Heart left ventricle (tissue), 16 donors: ENCODE measurements at regions not wholly inside any gene's neighbourhood (a gene's known extent, or its start where the extent isn't known, plus 50 kb on each side); places are given as distances from the start of the nearest gene placed in this dataset.

Experiments
- ATAC-seq, 4 donors: fragments of 200-7000 bp; cut with Tn5 transposase; one replicate each; pipeline ENCODE4 v1.9.1; 2020 to 2022; ENCODE audit warnings: moderate library complexity in 4 of 4, mild to moderate bottlenecking in 3 of 4, moderate number of reproducible peaks in 1 of 4
- DNase-seq, 5 donors: peaks; one replicate each; pipeline ENCODE4 v3.0.0-alpha.2; 2020
- H3K27ac ChIP-seq, 12 donors: fragments of 200-600 bp; sonication (generic) in 4 of 12; one replicate each; pipeline versions ENCODE4 v1.5.0 to v1.8.0; 2016 to 2022; ENCODE audit warnings: mild to moderate bottlenecking in 2 of 12
- H3K27me3 ChIP-seq, 9 donors: fragments of 200-600 bp; sonication (generic) in 2 of 9; one replicate each; pipeline versions ENCODE4 v1.5.1 to v1.8.0; 2016 to 2022; ENCODE audit warnings: mild to moderate bottlenecking in 3 of 9
- H3K36me3 ChIP-seq, 9 donors: fragments of 200-600 bp; sonication (generic) in 2 of 9; one replicate each; pipeline versions ENCODE4 v1.5.0 to v1.8.0; 2018 to 2022; ENCODE audit warnings: mild to moderate bottlenecking in 2 of 9
- H3K4me1 ChIP-seq, 12 donors: fragments of 200-600 bp; sonication (generic) in 4 of 12; one replicate each; pipeline versions ENCODE4 v1.5.0 to v1.8.0; 2016 to 2022; ENCODE audit warnings: mild to moderate bottlenecking in 3 of 12
- H3K4me3 ChIP-seq, 12 donors: fragments of 200-600 bp; sonication (generic) in 4 of 12; one replicate each; pipeline versions ENCODE4 v1.5.0 to v1.8.0; 2017 to 2022; ENCODE audit warnings: mild to moderate bottlenecking in 9 of 12, moderate library complexity in 4 of 12
- H3K9me3 ChIP-seq, 12 donors: fragments of 200-600 bp; sonication (generic) in 4 of 12; one replicate each; pipeline versions ENCODE4 v1.5.0 to v1.8.0; 2016 to 2022; ENCODE audit warnings: mild to moderate bottlenecking in 1 of 12
- POLR2A ChIP-seq, 2 donors: fragments of 450-650 bp; IDR thresholded peaks; one replicate each; pipeline ENCODE4 v1.6.1; 2017; ENCODE audit warnings: antibody characterized with exemption in 2 of 2, mild to moderate bottlenecking in 2 of 2, moderate library complexity in 2 of 2
- WGBS, 4 donors: extraction: QIAGEN DNeasy Blood & Tissue Kit in 2 of 4; methylation state at CpG; one replicate each; pipeline versions ENCODE4 v1.1.5 to v1.1.7; 2013 to 2018; 5-methylcytosine and 5-hydroxymethylcytosine counted together
- intact Hi-C, 10 donors: fragments of 100-400 bp; cut with DNase I; formaldehyde crosslinking; loops; one replicate each; pipeline versions ENCODE4 v1.11.1 to v1.14.2; 2022
- TF ChIP-seq, protein P1 (sequence below), 12 donors: fragments of 200-600 bp; sonication (generic) in 4 of 12; IDR thresholded peaks; one replicate each; pipeline versions ENCODE4 v1.5.0 to v1.8.0; 2018 to 2022; ENCODE audit warnings: antibody characterized with exemption in 12 of 12, mild to moderate bottlenecking in 5 of 12
- donor health status: ischemic (EF 13 %, LVEDD 7.1; RV severe dilation, severe dysfunction).
- donor health status: healthy with polysubstance abuse.
- donor health status: DM: no; HTN: yes; CAD: no.
- donor health status: DM: no; HTN: no; CAD: no.
- donor health status: ischemic (EF 25% LVEDD 6.9; RV normal size, moderate dysfunction).
- donor health status: ischemic (EF 25% LVEDD 5.7; RV mildly dilated, moderate dysfunction).
- donor health status: healthy.
- donor health status: DM: yes; HTN: yes; CAD: no.
- donor health status: ischemic (EF 35%, LVEDD 5.7; RV mildly dilated, moderate dysfunction).
- donor health status: nonischemic (EF 11% LVEDD 7.7; RV severe dilation, severe dysfunction).
- donor health status: DM: yes; HTN: yes; CAD: no.
- donor health status: PGD.
- donor health status: ischemic (EF 29% LVEDD 5.4; RV normal size, mild dysfunction).
- donor health status: nonischemic (EF 23%, LVEDD 6.1; RV moderate dilation, normal function).

DNA sequence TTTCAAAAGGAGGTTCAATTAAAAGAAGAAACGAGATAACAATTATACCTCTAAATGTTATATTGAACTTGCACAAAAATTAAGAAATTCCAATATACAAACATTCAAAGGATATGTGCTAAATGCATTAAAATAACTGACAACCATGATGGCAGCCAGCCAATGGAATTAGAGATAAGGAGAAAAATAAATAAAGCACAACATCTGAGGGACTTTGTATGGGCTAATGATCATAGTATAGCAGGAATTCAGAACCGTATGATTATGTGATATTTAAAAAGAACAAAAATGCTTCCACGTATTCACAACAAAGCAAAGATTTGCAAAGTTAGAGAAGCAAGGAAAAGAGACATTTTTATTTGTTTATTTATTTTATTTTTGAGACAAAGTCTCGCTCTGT, 1103.0 kb downstream of the CBLN2 start:
- Histone ChIP-seq H3K9me3 (peaks cover 0 to 4% (median 0%) of the 10 kb centered on the region in 12 donors), H3K27me3 (no peaks in the 10 kb centered on the region), H3K36me3 (no peaks in the 10 kb centered on the region), H3K4me3 (no peak overlapping the region), H3K4me1 (no peaks in the 10 kb centered on the region), H3K27ac (no peak overlapping the region)
- ATAC-seq: no peak
- DNase-seq: no peak
- 58 to 65% (median 63%) methylated on average over 4 of the region's 4 CpGs for WGBS, 4 donors
- intact Hi-C loops: no loop called here
- TF ChIP-seq POLR2A (IDR thresholded peaks at IDR 0.05): no peak
- TF ChIP-seq, protein P1, sequence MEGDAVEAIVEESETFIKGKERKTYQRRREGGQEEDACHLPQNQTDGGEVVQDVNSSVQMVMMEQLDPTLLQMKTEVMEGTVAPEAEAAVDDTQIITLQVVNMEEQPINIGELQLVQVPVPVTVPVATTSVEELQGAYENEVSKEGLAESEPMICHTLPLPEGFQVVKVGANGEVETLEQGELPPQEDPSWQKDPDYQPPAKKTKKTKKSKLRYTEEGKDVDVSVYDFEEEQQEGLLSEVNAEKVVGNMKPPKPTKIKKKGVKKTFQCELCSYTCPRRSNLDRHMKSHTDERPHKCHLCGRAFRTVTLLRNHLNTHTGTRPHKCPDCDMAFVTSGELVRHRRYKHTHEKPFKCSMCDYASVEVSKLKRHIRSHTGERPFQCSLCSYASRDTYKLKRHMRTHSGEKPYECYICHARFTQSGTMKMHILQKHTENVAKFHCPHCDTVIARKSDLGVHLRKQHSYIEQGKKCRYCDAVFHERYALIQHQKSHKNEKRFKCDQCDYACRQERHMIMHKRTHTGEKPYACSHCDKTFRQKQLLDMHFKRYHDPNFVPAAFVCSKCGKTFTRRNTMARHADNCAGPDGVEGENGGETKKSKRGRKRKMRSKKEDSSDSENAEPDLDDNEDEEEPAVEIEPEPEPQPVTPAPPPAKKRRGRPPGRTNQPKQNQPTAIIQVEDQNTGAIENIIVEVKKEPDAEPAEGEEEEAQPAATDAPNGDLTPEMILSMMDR (IDR thresholded peaks at IDR 0.05): no peak

DNA sequence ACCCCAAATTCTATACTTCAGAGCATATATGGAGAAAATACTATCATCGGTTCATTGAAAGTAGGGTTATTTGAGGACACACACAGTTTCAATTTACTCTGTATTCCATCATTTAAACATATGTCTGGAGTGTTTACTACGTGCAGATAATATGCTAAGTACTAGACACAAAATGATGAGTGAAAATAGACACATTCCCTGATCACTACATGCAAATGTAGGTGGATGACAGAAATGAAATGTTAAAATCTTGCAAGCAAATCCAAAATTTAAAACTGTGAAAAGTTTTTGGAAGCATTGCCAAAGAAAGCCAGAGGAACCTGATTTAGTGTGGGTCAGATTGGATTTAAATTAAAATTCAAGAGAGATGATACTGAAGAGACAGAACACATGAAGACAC, 1106.6 kb downstream of the CBLN2 start:
- no peaks in the 10 kb centered on the region for H3K27me3 ChIP-seq
- H3K9me3 ChIP-seq: no peaks in the 10 kb centered on the region
- no peaks in the 10 kb centered on the region for H3K4me1 ChIP-seq
- no peak for DNase-seq
- no peak for TF ChIP-seq POLR2A (IDR thresholded peaks at IDR 0.05)
- TF ChIP-seq, protein P1 (IDR thresholded peaks at IDR 0.05): no peak
- intact Hi-C loops: no loop called here
- H3K27ac ChIP-seq: no peak overlapping the region
- no peak for ATAC-seq
- H3K36me3 ChIP-seq: no peaks in the 10 kb centered on the region
- WGBS, 4 donors: 73 to 81% (median 77%) methylated on average over 2 of the region's 2 CpGs
- no peak overlapping the region for H3K4me3 ChIP-seq

DNA sequence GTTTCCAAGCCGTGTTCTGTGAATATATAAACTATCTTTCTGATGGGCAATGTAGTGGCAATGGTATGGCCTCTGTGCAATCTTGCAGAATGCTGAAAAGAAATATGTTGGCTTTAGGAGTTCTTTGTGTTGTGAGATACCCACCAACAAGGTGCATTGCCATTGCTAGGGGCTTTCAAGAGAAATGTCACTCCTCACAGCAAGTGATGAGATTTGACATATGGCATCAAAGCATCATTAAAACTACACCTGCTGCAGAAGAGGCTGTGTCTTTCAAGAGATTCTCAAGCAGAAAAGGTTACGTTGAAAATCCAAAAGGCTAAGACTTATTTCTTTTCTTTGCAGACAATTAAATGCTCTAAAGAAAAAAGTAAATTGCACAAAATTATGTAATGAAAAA, 1110.8 kb downstream of the CBLN2 start:
- no peak overlapping the region for H3K27ac ChIP-seq
- WGBS, 4 donors: 83 to 91% (median 88%) methylated on average over 2 of the region's 2 CpGs
- intact Hi-C loops: no loop called here
- ATAC-seq (no peak), DNase-seq (no peak)
- no peaks in the 10 kb centered on the region for H3K36me3 ChIP-seq
- no peak for TF ChIP-seq POLR2A (IDR thresholded peaks at IDR 0.05)
- TF ChIP-seq, protein P1 (IDR thresholded peaks at IDR 0.05): no peak
- H3K4me1 ChIP-seq: no peaks in the 10 kb centered on the region
- H3K27me3 ChIP-seq: no peaks in the 10 kb centered on the region
- no peaks in the 10 kb centered on the region for H3K9me3 ChIP-seq
- H3K4me3 ChIP-seq: no peak overlapping the region

DNA sequence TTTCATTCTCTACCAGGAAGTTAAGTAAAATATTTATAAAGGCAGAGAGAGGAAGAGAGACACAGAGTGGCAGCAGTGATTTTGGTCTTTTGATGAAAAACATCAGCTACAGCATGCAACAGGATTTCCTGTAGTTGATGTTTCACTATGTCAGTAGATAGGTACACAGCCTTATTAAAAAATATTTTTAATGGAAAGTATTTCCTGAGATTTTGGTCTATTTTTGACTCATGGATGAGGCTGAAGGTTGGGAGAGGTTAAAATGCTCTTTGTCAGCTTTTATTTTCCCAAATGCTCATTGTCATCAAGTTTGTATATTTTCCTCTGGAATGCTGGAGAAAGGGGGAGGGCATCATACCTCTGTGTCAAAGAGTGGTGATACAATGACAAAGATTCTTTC, 1112.5 kb downstream of the CBLN2 start:
- Histone ChIP-seq H3K36me3 (no peaks in the 10 kb centered on the region), H3K27me3 (no peaks in the 10 kb centered on the region), H3K9me3 (no peaks in the 10 kb centered on the region), H3K4me1 (no peaks in the 10 kb centered on the region), H3K27ac (no peak overlapping the region), H3K4me3 (no peak overlapping the region)
- intact Hi-C loops: no loop called here
- TF ChIP-seq POLR2A (IDR thresholded peaks at IDR 0.05): no peak
- no peak for ATAC-seq
- no peak for DNase-seq

DNA sequence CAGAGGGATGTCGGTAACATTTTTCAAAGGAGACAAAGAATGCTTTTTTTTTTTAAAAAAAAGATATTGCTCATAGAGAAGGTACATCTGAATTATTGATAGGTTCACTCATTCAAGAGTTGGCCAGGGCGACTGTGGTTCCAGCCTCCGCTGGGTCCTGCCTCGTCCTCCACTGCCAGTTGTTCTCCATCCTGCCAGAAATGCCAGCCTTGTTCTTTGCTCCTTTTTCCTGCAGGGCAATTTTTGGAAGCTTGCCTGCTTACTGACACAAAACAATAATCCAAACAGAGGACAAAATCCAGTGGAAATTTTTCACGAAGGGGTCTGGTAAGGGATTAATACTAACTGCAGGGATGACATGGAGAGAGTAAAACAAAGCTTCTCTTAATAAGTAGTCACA, 1113.0 kb downstream of the CBLN2 start:
- Histone ChIP-seq H3K27me3 (no peaks in the 10 kb centered on the region), H3K4me3 (no peak overlapping the region), H3K9me3 (no peaks in the 10 kb centered on the region), H3K36me3 (no peaks in the 10 kb centered on the region), H3K27ac (no peak overlapping the region), H3K4me1 (no peaks in the 10 kb centered on the region)
- 49 to 75% (median 55%) methylated on average over 5 of the region's 5 CpGs for WGBS, 4 donors
- no peak for DNase-seq
- intact Hi-C loops: no loop called here
- TF ChIP-seq, protein P1 (IDR thresholded peaks at IDR 0.05): no peak
- no peak for TF ChIP-seq POLR2A (IDR thresholded peaks at IDR 0.05)
- ATAC-seq: no peak
